H1 (cell line): ENCODE measurements at regions not wholly inside any gene's neighbourhood (a gene's known extent, or its start where the extent isn't known, plus 50 kb on each side); places are given as distances from the start of the nearest gene placed in this dataset.

Experiments used
- CTCF ChIA-PET: fragments of 300-600 bp; sonication (Branson Sonifier 250); formaldehyde crosslinking; loops from one replicate; lab custom pipeline; 2021; ENCODE audit not compliant: partially characterized antibody; lab: Charles Lee
- POLR2A ChIA-PET: fragments of 300-600 bp; sonication (Branson Sonifier 250); formaldehyde crosslinking; loops from one replicate; lab custom pipeline; 2021; ENCODE audit warnings: inconsistent platforms; ENCODE audit not compliant: partially characterized antibody; lab: Charles Lee
- DNase-seq, 2 experiments: peaks; one replicate each; pipeline versions ENCODE4 v3.0.0 to v3.0.0-alpha.2; 2010 to 2022; ENCODE audit warnings: low spot score in 2 of 2, low read depth in 1 of 2, mixed read lengths in 1 of 2
- FAIRE-seq: peaks from 2 replicates; lab custom pipeline; 2011; peaks lifted over from hg19 to GRCh38; lab: Jason Lieb, UNC
- H2AFZ ChIP-seq: 2 replicates; pipeline ENCODE4 v1.8.1; 2012; ENCODE audit warnings: low read length, inconsistent platforms
- H2AK5ac ChIP-seq: 2 replicates; pipeline ENCODE4 v1.6.1; 2013; ENCODE audit warnings: low read depth, low read length
- H2BK120ac ChIP-seq: replicated peaks from 2 replicates; pipeline ENCODE3; 2013; ENCODE audit warnings: low read depth, low read length, inconsistent platforms
- H2BK12ac ChIP-seq: 2 replicates; pipeline ENCODE4 v1.6.1; 2013; ENCODE audit warnings: low read depth, low read length
- H2BK15ac ChIP-seq: 2 replicates; pipeline ENCODE4 v1.6.1; 2013; ENCODE audit warnings: low read length
- H2BK20ac ChIP-seq: 2 replicates; pipeline ENCODE4 v1.6.1; 2013; ENCODE audit warnings: low read length
- H2BK5ac ChIP-seq: 2 replicates; pipeline ENCODE4 v1.6.1; 2013; ENCODE audit warnings: low read depth, low read length
- H3K14ac ChIP-seq: 2 replicates; pipeline ENCODE4 v1.6.1; 2013; ENCODE audit warnings: inconsistent platforms; ENCODE audit not compliant: insufficient read length
- H3K18ac ChIP-seq: 2 replicates; pipeline ENCODE4 v1.6.1; 2013; ENCODE audit warnings: low read length; ENCODE audit errors: extremely low read depth
- H3K23ac ChIP-seq: 2 replicates; pipeline ENCODE4 v1.6.1; 2013; ENCODE audit warnings: inconsistent platforms; ENCODE audit not compliant: insufficient read length
- H3K23me2 ChIP-seq: 2 replicates; pipeline ENCODE4 v1.6.1; 2013; ENCODE audit warnings: low read depth, low read length
- H3K27ac ChIP-seq: 2 replicates; pipeline ENCODE4 v1.6.1; 2011; ENCODE audit warnings: low read depth, low read length, inconsistent platforms
- H3K27me3 ChIP-seq, 4 experiments: replicated peaks in 1 of 4; 1 replicate in 1 of 4; 2 replicates in 3 of 4; pipeline versions ENCODE4 v1.6.1 to v1.8.1; 2011 to 2013; ENCODE audit warnings: low read length in 3 of 4, mild to moderate bottlenecking in 3 of 4, inconsistent platforms in 2 of 4, mixed read lengths in 2 of 4, moderate library complexity in 1 of 4; ENCODE audit not compliant: control insufficient read depth in 3 of 4, insufficient read depth in 3 of 4; ENCODE audit errors: extremely low read depth in 1 of 4
- H3K36me3 ChIP-seq, 4 experiments: 2 replicates each; pipeline versions ENCODE4 v1.6.1 to v1.8.1; 2011 to 2013; ENCODE audit warnings: mild to moderate bottlenecking in 4 of 4, low read length in 3 of 4, moderate library complexity in 2 of 4, control low read depth in 1 of 4, inconsistent platforms in 1 of 4; ENCODE audit not compliant: insufficient read depth in 4 of 4, control insufficient read depth in 2 of 4
- H3K4ac ChIP-seq: replicated peaks from 2 replicates; pipeline ENCODE3; 2013; ENCODE audit warnings: low read length, low read depth, mixed read lengths, inconsistent platforms; ENCODE audit not compliant: insufficient read length
- H3K4me1 ChIP-seq, 4 experiments: replicated peaks in 1 of 4; 1 replicate in 1 of 4; 2 replicates in 3 of 4; pipeline versions ENCODE4 v1.6.1 to v1.8.1; 2011 to 2013; ENCODE audit warnings: low read length in 3 of 4, inconsistent platforms in 2 of 4, mixed read lengths in 1 of 4; ENCODE audit not compliant: insufficient read depth in 4 of 4, control insufficient read depth in 3 of 4
- H3K4me2 ChIP-seq, 2 experiments: 2 replicates each; pipeline versions ENCODE4 v1.6.1 to v1.8.1; 2011 to 2013; ENCODE audit warnings: low read depth in 2 of 2, low read length in 2 of 2, control low read depth in 1 of 2, inconsistent platforms in 1 of 2, mild to moderate bottlenecking in 1 of 2; ENCODE audit not compliant: insufficient read depth in 1 of 2
- H3K4me3 ChIP-seq, 4 experiments: fragments of 200-600, 300-600 bp in 1 of 4; sonication (generic), shearing (Covaris generic), sonication (Bioruptor Twin) in 1 of 4; 2 replicates each; pipeline versions ENCODE4 v1.5.1 to v1.8.1; 2011 to 2016; ENCODE audit warnings: low read length in 4 of 4, low read depth in 3 of 4, control low read depth in 2 of 4, inconsistent platforms in 2 of 4, mild to moderate bottlenecking in 2 of 4, mixed read lengths in 1 of 4, moderate library complexity in 1 of 4; ENCODE audit not compliant: insufficient read depth in 2 of 4; ENCODE audit errors: extremely low read depth in 1 of 4
- H3K56ac ChIP-seq: replicated peaks from 2 replicates; pipeline ENCODE3; 2013; ENCODE audit warnings: low read depth, mild to moderate bottlenecking, mixed read lengths, low read length, inconsistent platforms; ENCODE audit not compliant: insufficient read length
- H3K79me1 ChIP-seq: 2 replicates; pipeline ENCODE4 v1.6.1; 2013; ENCODE audit warnings: low read depth, low read length, control low read depth
- H3K79me2 ChIP-seq, 2 experiments: 2 replicates each; pipeline versions ENCODE4 v1.6.1 to v1.8.1; 2012 to 2013; ENCODE audit warnings: low read length in 2 of 2, mild to moderate bottlenecking in 2 of 2, inconsistent platforms in 1 of 2; ENCODE audit not compliant: insufficient read depth in 2 of 2, control insufficient read depth in 1 of 2
- H3K9ac ChIP-seq, 4 experiments: replicated peaks in 1 of 4; 1 replicate in 1 of 4; 2 replicates in 3 of 4; pipeline versions ENCODE4 v1.6.1 to v1.8.1; 2011 to 2013; ENCODE audit warnings: low read depth in 3 of 4, low read length in 3 of 4, control low read depth in 2 of 4, mild to moderate bottlenecking in 2 of 4, moderate library complexity in 2 of 4, inconsistent platforms in 1 of 4; ENCODE audit errors: extremely low read depth in 1 of 4
- H3K9me3 ChIP-seq, 2 experiments: 2 replicates each; pipeline versions ENCODE4 v1.6.1 to v1.8.1; 2012 to 2013; ENCODE audit warnings: mild to moderate bottlenecking in 2 of 2, moderate library complexity in 2 of 2, control low read depth in 1 of 2, inconsistent platforms in 1 of 2, low read depth in 1 of 2, low read length in 1 of 2, mixed read lengths in 1 of 2; ENCODE audit not compliant: insufficient read depth in 2 of 2
- H4K20me1 ChIP-seq, 2 experiments: replicated peaks in 1 of 2; 2 replicates each; pipeline versions ENCODE3 to v1.8.1; 2011 to 2013; ENCODE audit warnings: inconsistent platforms in 2 of 2, low read length in 2 of 2, mild to moderate bottlenecking in 1 of 2; ENCODE audit not compliant: insufficient read depth in 2 of 2, control insufficient read depth in 1 of 2
- H4K5ac ChIP-seq: 2 replicates; pipeline ENCODE4 v1.6.1; 2013; ENCODE audit warnings: low read length, low read depth, mixed read lengths, inconsistent platforms; ENCODE audit not compliant: insufficient read length
- H4K8ac ChIP-seq: 2 replicates; pipeline ENCODE4 v1.8.0; 2013; ENCODE audit warnings: mild to moderate bottlenecking, moderate library complexity, low read length, inconsistent platforms; ENCODE audit not compliant: insufficient read depth; ENCODE audit errors: extremely low read depth
- H4K91ac ChIP-seq: replicated peaks from 2 replicates; pipeline ENCODE3; 2013; ENCODE audit warnings: low read length, mixed read lengths, inconsistent platforms; ENCODE audit not compliant: insufficient read length
- ASH2L ChIP-seq: fragments of 200-600, 300-600 bp; sonication (generic); IDR thresholded peaks from one replicate; pipeline ENCODE4 v1.7.1; 2017; ENCODE audit warnings: low read length
- BRCA1 ChIP-seq: IDR thresholded peaks from 2 replicates; pipeline ENCODE4 v1.6.1; 2012; ENCODE audit warnings: low read depth, low read length, improper control_type of control experiment
- FOSL1 ChIP-seq: IDR thresholded peaks from 2 replicates; pipeline ENCODE4 v1.6.1; 2011; ENCODE audit warnings: mild to moderate bottlenecking, low read depth, low read length, moderate library complexity; ENCODE audit not compliant: insufficient read depth
- HDAC6 ChIP-seq: IDR thresholded peaks from one replicate; pipeline ENCODE4 v1.7.1; 2012; ENCODE audit warnings: low read depth, mild to moderate bottlenecking, inconsistent platforms, low read length, moderate library complexity
- KDM4A ChIP-seq: IDR thresholded peaks from one replicate; pipeline ENCODE4 v1.7.1; 2012; ENCODE audit warnings: low read depth, mild to moderate bottlenecking, moderate library complexity, low read length, inconsistent platforms; ENCODE audit not compliant: severe bottlenecking
- RNF2 ChIP-seq: fragments of 200-900, 300-1000 bp; sonication (generic); IDR thresholded peaks from 2 replicates; pipeline ENCODE4 v1.7.1; 2016; ENCODE audit warnings: borderline replicate concordance, low read depth, mild to moderate bottlenecking, antibody characterized with exemption, low read length; ENCODE audit not compliant: poor library complexity, severe bottlenecking; ENCODE audit errors: missing control alignments
- SAP30 ChIP-seq: fragments of 300-600 bp; sonication (generic); IDR thresholded peaks from 2 replicates; pipeline ENCODE4 v1.7.1; 2012; ENCODE audit warnings: low read length, moderate library complexity, mild to moderate bottlenecking, inconsistent platforms; ENCODE audit not compliant: insufficient read depth, insufficient replicate concordance
- TAF1 ChIP-seq: IDR thresholded peaks from 2 replicates; pipeline ENCODE4 v1.6.1; 2011; ENCODE audit warnings: mild to moderate bottlenecking, low read depth, low read length
- WGBS, 2 experiments: shearing (Covaris generic) in 1 of 2; methylation state at CpG; one replicate each; pipeline versions ENCODE4 v1.1.6 to v1.1.7; 2013 to 2015; ENCODE audit warnings: low lambda C conversion rate in 2 of 2, mixed read lengths in 2 of 2, inconsistent platforms in 1 of 2, low coverage in 1 of 2, missing lambda C conversion rate in 1 of 2; ENCODE audit not compliant: insufficient replicate concordance in 2 of 2, insufficient coverage in 1 of 2, insufficient read length in 1 of 2; ENCODE audit errors: extremely low coverage in 1 of 2, missing lambda C conversion rate in 1 of 2; 5-methylcytosine and 5-hydroxymethylcytosine counted together

- TF ChIP-seq BRCA1, result no peak
- TF ChIP-seq TAF1, result no peak
- TF ChIP-seq HDAC6, result no peak
- no peak for TF ChIP-seq ASH2L
- TF ChIP-seq KDM4A, result no peak
- no peak for TF ChIP-seq RNF2
- no peak for TF ChIP-seq SAP30
- no peak for TF ChIP-seq FOSL1
- Histone ChIP-seq H4K20me1 (no peaks in the 10 kb centered on the region), H2BK5ac (no peak overlapping the region), H3K36me3 (no peaks in the 10 kb centered on the region), H2BK20ac (no peak overlapping the region), H2AK5ac (no peak overlapping the region), H2AFZ (no peak overlapping the region), H3K27me3 (no peaks in the 10 kb centered on the region), H2BK12ac (no peak overlapping the region), H3K23ac (no peak overlapping the region), H4K91ac (no peak overlapping the region), H3K14ac (no peak overlapping the region), H3K4ac (no peak overlapping the region), H3K56ac (no peak overlapping the region), H3K9ac (no peak overlapping the region), H3K79me1 (no peaks in the 10 kb centered on the region), H3K23me2 (no peaks in the 10 kb centered on the region), H3K27ac (no peak overlapping the region), H3K4me3 (no peak overlapping the region), H4K5ac (no peak overlapping the region), H4K8ac (no peak overlapping the region), H3K4me2 (no peak overlapping the region), H3K9me3 (no peaks in the 10 kb centered on the region), H3K79me2 (no peaks in the 10 kb centered on the region), H2BK120ac (no peak overlapping the region), H3K18ac (no peak overlapping the region), H2BK15ac (no peak overlapping the region), H3K4me1 (no peaks in the 10 kb centered on the region)
- no peak for DNase-seq
- FAIRE-seq, result peak; percentile 52
- POLR2A ChIA-PET, result no interaction called here
- WGBS, 2 experiments, result 78% methylated on average over 4 of the region's 4 CpGs; no CpG with 5 or more reads in 1 of the 2 experiments
- CTCF ChIA-PET, result no interaction called here
These were observed 180.5 kb downstream of the PPP1R2C start for GRCh38 chrX:42597481-42597880.
